HG02588 (cell line): ENCODE measurements at regions not wholly inside any gene's neighbourhood (a gene's known extent, or its start where the extent isn't known, plus 50 kb on each side); places are given as distances from the start of the nearest gene placed in this dataset.
A peak's percentile ranks its signal among the peaks of the same experiment; 100 is the strongest.

Source experiments
- ATAC-seq: cut with Tn5 transposase; IDR thresholded peaks from one replicate; pipeline ENCODE4 v1.9.1; 2021; ENCODE audit warnings: mild to moderate bottlenecking, moderate library complexity; ENCODE audit not compliant: unreplicated experiment

GRCh38 chr5:98463676-98464075, 309.8 kb upstream of the RGMB start:
- no peak for ATAC-seq

- ATAC-seq, result peak; percentile 84
Measured at GRCh38 chr5:98464737-98465330, 308.6 kb upstream of the RGMB start.

GRCh38 chr5:98468188-98468869, 305.1 kb upstream of the RGMB start:
- ATAC-seq, result no peak

GRCh38 chr5:98470747-98471146, 302.7 kb upstream of the RGMB start:
- no peak for ATAC-seq

- no peak for ATAC-seq
Measured at GRCh38 chr5:98471458-98471857, 302.0 kb upstream of the RGMB start.

GRCh38 chr5:98474216-98474615, 299.2 kb upstream of the RGMB start:
- no peak for ATAC-seq

- no peak for ATAC-seq
Measured at GRCh38 chr5:98474782-98475181, 298.7 kb upstream of the RGMB start.

GRCh38 chr5:98482321-98483300, 290.9 kb upstream of the RGMB start:
- no peak for ATAC-seq

GRCh38 chr5:98483301-98483685, 290.2 kb upstream of the RGMB start:
- no peak for ATAC-seq

- ATAC-seq, result no peak
Measured at GRCh38 chr5:98489021-98489420, 284.4 kb upstream of the RGMB start.

GRCh38 chr5:98490348-98490747, 283.1 kb upstream of the RGMB start:
- ATAC-seq, result no peak

GRCh38 chr5:98492258-98492657, 281.2 kb upstream of the RGMB start:
- no peak for ATAC-seq

- ATAC-seq, result no peak
Measured at GRCh38 chr5:98497418-98497817, 276.0 kb upstream of the RGMB start.

GRCh38 chr5:98498028-98498427, 275.4 kb upstream of the RGMB start:
- no peak for ATAC-seq

GRCh38 chr5:98499892-98500291, 273.6 kb upstream of the RGMB start:
- ATAC-seq, result no peak

GRCh38 chr5:98500811-98501210, 272.7 kb upstream of the RGMB start:
- ATAC-seq, result no peak

- no peak for ATAC-seq
Measured at GRCh38 chr5:98503616-98504015, 269.8 kb upstream of the RGMB start.

GRCh38 chr5:98504505-98504904, 269.0 kb upstream of the RGMB start:
- ATAC-seq, result no peak

- ATAC-seq, result no peak
Measured at GRCh38 chr5:98510143-98510985, 263.1 kb upstream of the RGMB start.

GRCh38 chr5:98513380-98513779, 260.1 kb upstream of the RGMB start:
- ATAC-seq, result no peak

GRCh38 chr5:98514215-98514614, 259.2 kb upstream of the RGMB start:
- no peak for ATAC-seq
